Common myeloid progenitor, CD34-positive (primary cell): ENCODE measurements at regions not wholly inside any gene's neighbourhood (a gene's known extent, or its start where the extent isn't known, plus 50 kb on each side); places are given as distances from the start of the nearest gene placed in this dataset.

ENCODE experiments used
- CTCF ChIA-PET: fragments of 350-600 bp; sonication (Branson Sonifier 250); formaldehyde crosslinking; loops from one replicate; lab custom pipeline; 2021; ENCODE audit warnings: antibody characterized with exemption; lab: Charles Lee
- POLR2A ChIA-PET: fragments of 350-600 bp; sonication (Branson Sonifier 250); formaldehyde crosslinking; loops from one replicate; lab custom pipeline; 2021; ENCODE audit warnings: antibody characterized with exemption; lab: Charles Lee
- DNase-seq, 3 donors: peaks; one replicate each; pipeline versions ENCODE4 v3.0.0 to v3.0.0-alpha.2; 2013
- H3K27ac ChIP-seq, 2 experiments: 1 replicate in 1 of 2; 2 replicates in 1 of 2; pipeline ENCODE4 v1.7.0; 2013; ENCODE audit warnings: inconsistent platforms in 2 of 2, low read length in 2 of 2, mild to moderate bottlenecking in 2 of 2, low read depth in 1 of 2, moderate library complexity in 1 of 2; ENCODE audit not compliant: severe bottlenecking in 2 of 2, insufficient read depth in 1 of 2, poor library complexity in 1 of 2
- H3K27me3 ChIP-seq, 5 experiments: replicated peaks in 2 of 5; 1 replicate in 3 of 5; 2 replicates in 2 of 5; pipeline versions ENCODE4 v1.6.1 to v1.7.0; 2013; ENCODE audit warnings: low read length in 4 of 5, mild to moderate bottlenecking in 2 of 5, moderate library complexity in 2 of 5, inconsistent platforms in 1 of 5; ENCODE audit not compliant: insufficient read depth in 5 of 5, control insufficient read depth in 4 of 5
- H3K36me3 ChIP-seq, 4 experiments: 1 replicate in 2 of 4; 2 replicates in 2 of 4; pipeline versions ENCODE4 v1.6.1 to v1.7.0; 2013; ENCODE audit warnings: low read length in 3 of 4, control low read depth in 1 of 4, mild to moderate bottlenecking in 1 of 4; ENCODE audit not compliant: control insufficient read depth in 4 of 4, insufficient read depth in 4 of 4
- H3K4me1 ChIP-seq, 4 experiments: 1 replicate in 3 of 4; 2 replicates in 1 of 4; pipeline versions ENCODE4 v1.6.1 to v1.7.1; 2013; ENCODE audit warnings: low read length in 3 of 4, mild to moderate bottlenecking in 3 of 4, control low read depth in 1 of 4, inconsistent platforms in 1 of 4, moderate library complexity in 1 of 4; ENCODE audit not compliant: control insufficient read depth in 4 of 4, insufficient read depth in 4 of 4; ENCODE audit errors: control extremely low read depth in 1 of 4
- H3K4me3 ChIP-seq, 7 experiments: 1 replicate in 4 of 7; 2 replicates in 3 of 7; pipeline versions ENCODE4 v1.5.1 to v1.7.0; 2013; ENCODE audit warnings: mild to moderate bottlenecking in 7 of 7, low read length in 6 of 7, moderate library complexity in 6 of 7, inconsistent platforms in 2 of 7, low read depth in 2 of 7, control low read depth in 1 of 7; ENCODE audit not compliant: insufficient read depth in 4 of 7, control insufficient read depth in 1 of 7; ENCODE audit errors: extremely low read depth in 1 of 7
- H3K9me3 ChIP-seq, 5 experiments: 1 replicate in 4 of 5; 2 replicates in 1 of 5; pipeline versions ENCODE4 v1.6.1 to v1.7.1; 2013; ENCODE audit warnings: low read length in 4 of 5, mild to moderate bottlenecking in 2 of 5, inconsistent platforms in 1 of 5, low read depth in 1 of 5, moderate library complexity in 1 of 5; ENCODE audit not compliant: control insufficient read depth in 4 of 5, insufficient read depth in 2 of 5; ENCODE audit errors: control extremely low read depth in 1 of 5
- WGBS: methylation state at CpG from one replicate; pipeline ENCODE4 v1.1.5; 2013; ENCODE audit not compliant: insufficient coverage; 5-methylcytosine and 5-hydroxymethylcytosine counted together

DNA sequence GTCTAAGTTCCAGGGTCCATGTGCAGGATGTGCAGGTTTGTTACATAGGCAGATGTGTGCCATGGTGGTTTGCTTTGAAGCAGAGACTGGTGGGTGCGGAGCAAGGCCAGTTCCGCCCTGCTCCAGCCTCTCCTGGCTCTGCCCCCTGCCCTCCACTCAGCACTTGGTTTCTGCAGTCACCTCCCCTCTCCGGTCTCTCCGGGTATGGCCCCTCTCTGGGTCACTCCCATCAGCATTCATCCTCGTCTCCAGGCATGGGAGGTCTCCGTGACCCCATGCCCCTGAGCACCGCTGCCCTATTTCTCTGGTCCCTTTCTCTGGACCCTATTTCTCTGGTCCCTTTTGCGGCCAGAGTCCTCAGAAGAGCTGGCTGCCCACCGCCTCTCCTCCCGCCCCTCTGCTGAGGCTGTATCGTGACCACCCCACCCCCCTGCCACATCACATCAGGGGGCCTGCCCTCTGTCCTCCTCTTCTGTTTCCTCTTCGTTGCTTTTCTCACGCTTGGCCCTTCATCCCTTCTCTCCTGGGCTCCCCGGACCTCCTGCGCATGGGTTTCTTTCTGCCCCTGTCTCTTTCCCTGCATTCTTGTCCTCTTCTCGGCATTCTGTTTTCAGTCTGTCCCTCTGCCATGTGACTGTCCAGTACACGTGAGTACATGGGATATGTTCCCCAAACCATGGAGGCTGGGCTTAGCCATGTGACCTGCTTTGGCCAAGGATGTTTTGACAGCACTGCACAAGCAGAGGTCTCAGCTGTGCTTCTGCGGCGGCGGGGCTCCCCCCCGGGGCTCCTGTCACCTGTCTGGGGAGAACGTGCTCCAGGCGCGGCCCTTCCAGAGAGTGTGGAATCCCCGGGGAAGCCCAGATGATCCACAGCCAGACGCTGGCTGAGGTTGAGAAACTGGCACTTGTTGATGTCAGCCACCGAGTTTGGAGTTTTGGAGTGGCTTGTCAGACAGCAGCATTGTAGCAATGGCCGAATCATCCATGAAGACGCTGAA is 54.4 kb upstream of the C1orf174 start:
- H3K36me3 ChIP-seq = no peaks in the 10 kb centered on the region
- no peaks in the 10 kb centered on the region for H3K4me1 ChIP-seq
- WGBS = 57% methylated on average over 29 of the region's 29 CpGs
- H3K9me3 ChIP-seq = no peaks in the 10 kb centered on the region
- POLR2A ChIA-PET = no interaction called here
- peaks cover 0 to 36% (median 2%) of the 10 kb centered on the region in 5 experiments for H3K27me3 ChIP-seq
- no peak overlapping the region for H3K27ac ChIP-seq
- CTCF ChIA-PET = no interaction called here
- DNase-seq = no peak
- no peak overlapping the region for H3K4me3 ChIP-seq

DNA sequence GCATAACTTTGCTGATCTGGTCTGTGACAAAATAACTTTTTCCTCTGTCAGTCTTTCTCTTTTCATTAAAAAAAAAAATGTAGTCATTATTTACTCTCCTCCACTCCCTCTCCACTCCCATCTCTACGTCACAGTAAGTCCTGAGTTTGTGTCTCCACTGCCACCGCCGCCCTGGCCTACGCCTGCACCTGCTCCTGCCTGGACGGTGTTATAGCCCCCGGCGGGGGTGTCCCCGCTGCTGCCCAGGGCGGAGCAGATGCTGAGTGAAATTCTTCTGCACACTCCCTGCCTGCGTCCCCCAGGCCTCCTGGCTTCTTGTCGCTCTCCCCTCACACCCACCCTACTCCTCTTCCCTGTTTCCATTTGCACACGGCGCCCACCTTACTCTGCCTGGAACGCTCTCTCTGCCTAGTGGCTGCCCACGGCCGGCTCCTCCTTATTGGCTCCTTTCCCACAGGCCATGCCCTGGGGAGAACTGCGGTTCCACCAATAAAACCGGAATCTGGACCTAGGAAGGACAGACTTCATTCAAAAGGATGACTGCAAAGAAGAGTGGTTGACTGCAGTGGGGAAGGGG is 55.2 kb upstream of the C1orf174 start:
- H3K4me1 ChIP-seq = no peaks in the 10 kb centered on the region
- H3K27ac ChIP-seq = no peak overlapping the region
- ChIA-PET POLR2A (interaction anchor here (0.6 kb wide), 1 partner anchor 1593 kb away, joined by 6 read pairs; no protein-coding TSS in a partner anchor), CTCF (no interaction called here)
- WGBS = 83% methylated on average over 16 of the region's 18 CpGs
- no peaks in the 10 kb centered on the region for H3K36me3 ChIP-seq
- H3K9me3 ChIP-seq = no peaks in the 10 kb centered on the region
- H3K4me3 ChIP-seq = no peak overlapping the region
- H3K27me3 ChIP-seq = peaks cover 0 to 36% (median 2%) of the 10 kb centered on the region in 5 experiments
- DNase-seq = no peak

DNA sequence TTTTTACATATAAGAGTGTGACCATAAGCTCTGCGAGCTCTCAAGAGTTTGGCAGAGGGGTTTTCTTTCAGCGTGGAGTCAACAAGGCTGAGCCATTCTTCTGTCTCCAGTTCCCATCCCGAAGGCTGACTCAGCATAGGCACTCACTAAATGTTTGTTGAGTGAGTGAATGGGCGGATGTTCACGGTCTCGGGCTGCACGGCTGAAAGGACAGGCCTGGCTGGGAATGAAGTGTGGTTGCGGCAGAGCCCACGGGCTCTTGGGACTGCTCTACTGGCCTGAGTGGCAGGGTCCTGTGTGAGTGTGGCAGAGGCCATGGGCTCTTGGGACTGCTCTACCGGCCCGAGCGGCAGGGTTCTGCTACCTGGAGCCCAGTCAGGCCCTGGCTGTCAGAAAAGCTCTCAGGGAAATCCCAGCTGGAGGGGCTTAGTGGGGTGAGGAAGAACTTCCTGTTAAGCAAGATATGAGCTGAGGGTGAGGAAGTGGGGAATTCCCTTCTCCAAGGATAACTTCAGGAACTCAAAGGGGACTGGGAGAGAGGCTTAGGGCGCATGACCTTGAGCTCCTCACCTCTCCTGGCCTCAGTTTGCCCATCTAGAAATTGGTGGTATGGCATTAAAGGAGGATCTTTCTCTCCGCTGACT is 56.6 kb upstream of the C1orf174 start:
- ChIA-PET CTCF (no interaction called here), POLR2A (no interaction called here)
- peaks cover 0 to 36% (median 2%) of the 10 kb centered on the region in 5 experiments for H3K27me3 ChIP-seq
- no peaks in the 10 kb centered on the region for H3K9me3 ChIP-seq
- H3K4me3 ChIP-seq = no peak overlapping the region
- no peak for DNase-seq
- H3K36me3 ChIP-seq = no peaks in the 10 kb centered on the region
- no peaks in the 10 kb centered on the region for H3K4me1 ChIP-seq
- no peak overlapping the region for H3K27ac ChIP-seq
- WGBS = 76% methylated on average over 11 of the region's 14 CpGs

DNA sequence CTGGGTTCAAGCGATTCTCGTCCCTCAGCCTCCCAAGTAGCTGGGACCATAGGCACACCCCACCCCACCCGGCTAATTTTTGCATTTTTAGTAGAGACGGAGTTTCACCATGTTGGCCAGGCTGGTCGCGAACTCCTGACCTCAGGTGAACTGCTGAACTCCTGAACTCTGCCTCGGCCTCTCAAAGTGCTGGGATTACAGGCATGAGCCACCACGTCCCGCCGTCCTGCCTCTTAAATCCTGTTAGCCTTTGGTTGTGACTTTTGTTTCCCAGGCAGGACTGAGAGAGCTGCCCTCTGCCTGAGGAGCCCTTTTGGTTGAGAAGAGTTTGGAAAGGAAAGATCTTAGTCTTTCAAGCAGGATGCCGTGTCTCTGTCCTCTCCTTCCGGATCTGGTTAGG is 59.3 kb upstream of the C1orf174 start:
- CTCF ChIA-PET = no interaction called here
- POLR2A ChIA-PET = interaction anchor here (0.6 kb wide), 1 partner anchor 48 kb away, joined by 4 read pairs; no protein-coding TSS in a partner anchor
- Histone ChIP-seq H3K4me3 (no peak overlapping the region), H3K9me3 (no peaks in the 10 kb centered on the region), H3K36me3 (no peaks in the 10 kb centered on the region), H3K4me1 (no peaks in the 10 kb centered on the region), H3K27me3 (peaks cover 0 to 21% (median 0%) of the 10 kb centered on the region in 5 experiments), H3K27ac (no peak overlapping the region)
- DNase-seq = no peak
- 92% methylated on average over 11 of the region's 12 CpGs for WGBS

DNA sequence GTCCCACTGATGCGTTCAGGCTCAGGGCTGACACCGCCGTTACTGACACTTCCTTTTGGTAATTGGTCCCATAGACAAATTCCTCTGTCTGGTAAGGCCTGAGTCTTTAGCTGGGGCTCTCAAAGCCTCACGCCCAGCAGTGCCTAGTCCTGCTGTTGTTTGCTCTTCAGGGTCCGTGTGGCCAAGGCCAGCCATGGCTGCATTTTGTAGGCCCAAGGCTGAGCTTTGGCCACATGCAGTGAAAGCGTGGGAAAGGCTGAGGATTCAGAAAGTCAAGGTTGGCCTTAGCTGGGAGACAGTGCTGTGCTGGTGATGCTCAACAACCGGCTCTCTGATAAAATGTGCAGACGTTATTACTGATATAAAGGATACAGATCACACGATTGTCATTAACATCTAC is 63.5 kb upstream of the C1orf174 start:
- no peak overlapping the region for H3K27ac ChIP-seq
- no peak for DNase-seq
- ChIA-PET POLR2A (no interaction called here), CTCF (no interaction called here)
- WGBS = 91% methylated on average over 6 of the region's 9 CpGs
- no peak overlapping the region for H3K4me3 ChIP-seq
- peaks cover 0 to 17% (median 5%) of the 10 kb centered on the region in 5 experiments for H3K9me3 ChIP-seq
- H3K36me3 ChIP-seq = no peaks in the 10 kb centered on the region
- no peaks in the 10 kb centered on the region for H3K4me1 ChIP-seq
- peaks cover 0 to 3% (median 0%) of the 10 kb centered on the region in 5 experiments for H3K27me3 ChIP-seq

DNA sequence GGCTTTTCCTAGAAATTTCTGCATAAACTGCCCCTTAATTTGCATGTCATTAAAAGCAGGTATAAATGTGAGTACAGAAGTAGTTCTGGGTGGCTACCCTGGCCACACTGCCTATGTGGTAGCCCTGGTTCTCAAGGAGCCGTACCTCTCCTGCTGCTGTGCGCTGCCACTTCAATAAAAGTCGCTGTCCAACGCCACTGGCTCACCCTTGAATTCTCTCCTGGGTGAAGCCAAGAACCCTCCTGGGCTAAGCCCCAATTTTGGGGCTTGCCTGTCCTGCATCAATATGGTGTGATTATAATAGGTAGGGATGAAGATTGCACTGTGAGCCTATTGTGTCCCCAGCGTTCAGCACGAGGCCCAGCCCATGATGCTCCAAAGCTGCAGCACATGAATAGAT is 65.6 kb upstream of the C1orf174 start:
- Histone ChIP-seq H3K27ac (no peak overlapping the region), H3K9me3 (peaks cover 0 to 21% (median 5%) of the 10 kb centered on the region in 5 experiments), H3K27me3 (peaks cover 0 to 7% (median 0%) of the 10 kb centered on the region in 5 experiments), H3K4me3 (no peak overlapping the region), H3K36me3 (no peaks in the 10 kb centered on the region), H3K4me1 (no peaks in the 10 kb centered on the region)
- WGBS = 97% methylated on average over 6 of the region's 6 CpGs
- CTCF ChIA-PET = no interaction called here
- POLR2A ChIA-PET = no interaction called here
- DNase-seq = no peak
